Smooth muscle cell (in vitro differentiated cells): ENCODE measurements at regions not wholly inside any gene's neighbourhood (a gene's known extent, or its start where the extent isn't known, plus 50 kb on each side); places are given as distances from the start of the nearest gene placed in this dataset.

ENCODE experiments used
- DNase-seq: peaks from one replicate; lab custom pipeline; 2025; ENCODE audit not compliant: unreplicated experiment; lab: John Stamatoyannopoulos, UW
- H2AFZ ChIP-seq: fragments of 200-600 bp; sonication (generic); 2 replicates; pipeline ENCODE4 v1.6.0; 2016; ENCODE audit warnings: antibody characterized with exemption, low read depth, mild to moderate bottlenecking
- H3F3A ChIP-seq: fragments of 200-600 bp; sonication (generic); 2 replicates; pipeline ENCODE4 v1.6.0; 2017; ENCODE audit warnings: antibody characterized with exemption, low read depth
- H3K27ac ChIP-seq: fragments of 200-600 bp; sonication (generic); 2 replicates; pipeline ENCODE4 v1.5.1; 2016; ENCODE audit warnings: low read depth, mild to moderate bottlenecking
- H3K27me3 ChIP-seq: fragments of 200-600 bp; sonication (generic); 2 replicates; pipeline ENCODE4 v1.6.1; 2016; ENCODE audit warnings: low read depth, mild to moderate bottlenecking
- H3K36me3 ChIP-seq: fragments of 200-600 bp; sonication (generic); 2 replicates; pipeline ENCODE4 v1.5.1; 2016; ENCODE audit warnings: low read depth
- H3K4me1 ChIP-seq: fragments of 200-600 bp; sonication (generic); 2 replicates; pipeline ENCODE4 v1.5.1; 2016; ENCODE audit warnings: low read depth
- H3K4me2 ChIP-seq: fragments of 200-600 bp; sonication (generic); 2 replicates; pipeline ENCODE4 v1.6.0; 2016; ENCODE audit warnings: mild to moderate bottlenecking
- H3K4me3 ChIP-seq: fragments of 200-600 bp; sonication (generic); 2 replicates; pipeline ENCODE4 v1.5.1; 2016; ENCODE audit warnings: mild to moderate bottlenecking
- H3K79me2 ChIP-seq: fragments of 200-600 bp; sonication (generic); 2 replicates; pipeline ENCODE4 v1.6.0; 2016; ENCODE audit warnings: low read depth, mild to moderate bottlenecking
- H3K9ac ChIP-seq: fragments of 200-600 bp; sonication (generic); 2 replicates; pipeline ENCODE4 v1.6.0; 2016; ENCODE audit warnings: low read depth
- H3K9me3 ChIP-seq: fragments of 200-600 bp; sonication (generic); replicated peaks from 2 replicates; pipeline ENCODE4 v1.5.1; 2016; ENCODE audit warnings: low read depth
- H4K20me1 ChIP-seq: fragments of 200-600 bp; sonication (generic); 2 replicates; pipeline ENCODE4 v1.6.0; 2016; ENCODE audit warnings: low read depth
- CTCF ChIP-seq: fragments of 200-600 bp; sonication (generic); IDR thresholded peaks from 2 replicates; pipeline ENCODE4 v1.5.1; 2017; ENCODE audit warnings: borderline replicate concordance, mild to moderate bottlenecking, antibody characterized with exemption; ENCODE audit not compliant: insufficient read depth, poor library complexity, severe bottlenecking
- WGBS: methylation state at CpG from one replicate; pipeline ENCODE4 v1.1.7; 2016; ENCODE audit warnings: low lambda C conversion rate; 5-methylcytosine and 5-hydroxymethylcytosine counted together

DNA sequence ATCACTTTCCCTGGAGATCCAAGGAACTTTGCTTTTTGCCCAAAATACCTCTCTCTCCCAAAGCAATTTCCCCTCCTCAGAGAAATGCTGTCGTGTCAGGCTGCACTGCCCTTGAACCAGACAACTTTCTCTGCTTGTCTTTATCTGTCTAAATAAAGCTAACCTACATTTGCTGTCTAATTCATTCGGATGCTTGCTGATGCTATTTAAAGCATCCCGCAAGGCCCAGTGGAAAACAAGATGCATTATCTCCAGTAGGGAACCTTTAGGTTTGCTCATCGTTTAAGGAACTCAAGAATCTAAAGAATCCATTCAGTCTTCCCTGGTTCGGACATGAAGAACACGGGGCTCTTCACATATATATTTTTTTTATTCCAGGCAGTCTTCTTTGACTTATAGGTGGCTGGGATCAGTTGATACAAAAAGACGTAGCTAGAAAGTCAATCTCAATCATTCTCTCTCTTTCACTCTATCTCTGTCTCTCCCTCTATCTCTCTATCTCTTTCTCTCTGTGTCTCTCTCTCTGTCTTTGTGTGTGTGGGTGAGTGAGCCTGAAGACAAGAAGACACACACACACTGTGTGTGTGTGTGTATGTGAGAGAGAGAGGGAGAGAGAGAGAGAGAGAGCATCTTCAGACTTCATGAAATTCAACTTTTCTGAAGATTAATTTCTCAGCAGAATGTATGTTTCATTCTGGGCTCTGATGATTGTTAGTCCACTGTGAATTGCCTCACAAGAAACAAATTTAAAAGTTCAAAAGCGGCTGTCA, 92.8 kb upstream of the MKLN1 start:
- Histone ChIP-seq H3K36me3 (no peaks in the 10 kb centered on the region), H3K27ac (peak overlapping the region; percentile 75), H3K27me3 (no peaks in the 10 kb centered on the region), H3F3A (no peaks in the 10 kb centered on the region), H2AFZ (peak overlapping the region; percentile 30), H3K79me2 (no peaks in the 10 kb centered on the region), H3K4me1 (no peaks in the 10 kb centered on the region), H3K4me2 (no peak overlapping the region), H3K4me3 (no peak overlapping the region), H3K9ac (peak overlapping the region; percentile 59), H3K9me3 (no peaks in the 10 kb centered on the region), H4K20me1 (no peaks in the 10 kb centered on the region)
- no peak for TF ChIP-seq CTCF
- DNase-seq: no peak
- 68% methylated on average over 8 of the region's 8 CpGs for WGBS

DNA sequence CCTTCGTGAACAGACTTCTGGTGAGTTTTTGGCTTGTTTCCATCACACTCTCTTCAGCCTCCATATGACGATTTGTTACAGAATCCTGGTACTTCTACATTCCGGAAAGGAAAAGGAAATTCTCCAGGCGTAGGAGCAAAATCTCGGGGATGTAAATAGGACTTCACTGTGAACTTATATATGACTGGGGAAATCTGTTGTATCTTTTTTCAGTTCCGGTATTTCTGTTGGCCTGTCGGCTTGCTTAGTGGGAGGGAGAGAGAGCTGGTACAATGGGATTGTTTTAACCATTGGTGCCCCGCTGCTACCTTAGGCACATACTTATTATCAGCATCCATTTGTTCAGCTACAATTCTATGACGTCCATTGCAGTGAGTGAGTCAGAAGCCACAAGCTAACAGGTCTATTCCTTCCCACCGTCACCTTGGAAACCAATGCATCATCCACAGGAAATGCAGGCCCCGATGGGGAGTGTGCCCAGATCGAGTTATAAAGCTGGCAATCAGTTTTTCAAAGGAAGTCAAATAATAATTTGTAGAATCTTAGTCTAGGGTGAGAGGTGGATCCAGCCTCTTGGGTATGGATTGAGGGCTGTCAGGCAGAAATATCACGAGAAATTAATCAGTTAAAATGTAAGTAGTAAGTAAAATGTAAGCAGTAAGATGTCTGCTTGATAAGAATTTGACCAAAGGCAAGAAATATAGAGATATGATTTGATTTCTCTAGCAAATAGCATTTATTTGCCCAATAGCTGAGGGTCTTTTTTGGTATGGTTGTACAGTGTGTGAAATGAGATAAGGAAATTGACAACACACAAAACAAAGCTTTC, 92.0 kb upstream of the MKLN1 start:
- WGBS: 65% methylated on average over 13 of the region's 13 CpGs
- no peaks in the 10 kb centered on the region for H3K79me2 ChIP-seq
- H4K20me1 ChIP-seq: no peaks in the 10 kb centered on the region
- no peaks in the 10 kb centered on the region for H3F3A ChIP-seq
- H3K4me3 ChIP-seq: no peak overlapping the region
- no peaks in the 10 kb centered on the region for H3K36me3 ChIP-seq
- H3K4me2 ChIP-seq: no peak overlapping the region
- H3K27ac ChIP-seq: peak overlapping the region; percentile 75
- no peaks in the 10 kb centered on the region for H3K27me3 ChIP-seq
- DNase-seq: no peak
- no peaks in the 10 kb centered on the region for H3K4me1 ChIP-seq
- peak overlapping the region; percentile 59 for H3K9ac ChIP-seq
- no peaks in the 10 kb centered on the region for H3K9me3 ChIP-seq
- TF ChIP-seq CTCF: no peak
- H2AFZ ChIP-seq: peak overlapping the region; percentile 30

GRCh38 chr7:131236318-131236672, 91.4 kb upstream of the MKLN1 start:
- H3K4me3 ChIP-seq: no peak overlapping the region
- H3K9me3 ChIP-seq: no peaks in the 10 kb centered on the region
- peak overlapping the region; percentile 3 for H2AFZ ChIP-seq
- H3F3A ChIP-seq: no peaks in the 10 kb centered on the region
- DNase-seq: no peak
- H3K9ac ChIP-seq: peak overlapping the region; percentile 57
- no peaks in the 10 kb centered on the region for H3K27me3 ChIP-seq
- no peak overlapping the region for H3K4me2 ChIP-seq
- TF ChIP-seq CTCF: no peak
- H3K4me1 ChIP-seq: no peaks in the 10 kb centered on the region
- H3K36me3 ChIP-seq: no peaks in the 10 kb centered on the region
- H4K20me1 ChIP-seq: no peaks in the 10 kb centered on the region
- no peaks in the 10 kb centered on the region for H3K79me2 ChIP-seq
- peak overlapping the region; percentile 75 for H3K27ac ChIP-seq
- WGBS: 93% methylated on average over 6 of the region's 6 CpGs
